Stomach (tissue), 4 donors: ENCODE measurements at regions not wholly inside any gene's neighbourhood (a gene's known extent, or its start where the extent isn't known, plus 50 kb on each side); places are given as distances from the start of the nearest gene placed in this dataset.

ENCODE experiments used
- POLR2AphosphoS5 ChIP-seq, 3 donors: sonication (generic); formaldehyde crosslinking; IDR thresholded peaks; one replicate each; pipeline ENCODE4 v1.6.1; 2016; ENCODE audit warnings: antibody characterized with exemption in 3 of 3
- TF ChIP-seq, protein P1 (sequence below), 7 experiments: fragments of 450-650 bp in 4 of 7; fragments of 200-600 bp in 3 of 7; sonication (generic) in 3 of 7; IDR thresholded peaks; one replicate each; pipeline ENCODE4 v1.5.1; 2016 to 2019; ENCODE audit warnings: antibody characterized with exemption in 7 of 7, control low read depth in 2 of 7, mild to moderate bottlenecking in 1 of 7

DNA sequence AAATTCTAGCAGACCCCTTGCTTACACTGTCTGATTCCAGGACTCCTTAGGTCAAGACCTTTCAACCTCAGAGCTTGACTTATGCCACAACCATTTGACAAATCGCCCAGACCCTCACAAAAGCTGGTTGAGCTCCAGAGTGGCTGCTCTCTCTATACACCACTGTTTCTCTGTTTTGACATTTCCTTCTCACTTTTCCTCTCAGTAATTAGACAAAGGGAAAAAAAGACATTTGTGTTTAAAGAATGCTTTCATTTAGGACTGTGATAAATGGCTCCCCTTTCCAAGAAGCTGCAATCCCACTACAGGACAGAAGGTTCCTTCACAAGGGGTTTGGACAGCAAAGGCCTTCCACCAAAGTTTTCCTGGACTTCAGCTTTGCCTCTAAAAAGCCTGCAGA lies 601.3 kb downstream of the NR2F1-AS1 start:
- TF ChIP-seq, protein P1, sequence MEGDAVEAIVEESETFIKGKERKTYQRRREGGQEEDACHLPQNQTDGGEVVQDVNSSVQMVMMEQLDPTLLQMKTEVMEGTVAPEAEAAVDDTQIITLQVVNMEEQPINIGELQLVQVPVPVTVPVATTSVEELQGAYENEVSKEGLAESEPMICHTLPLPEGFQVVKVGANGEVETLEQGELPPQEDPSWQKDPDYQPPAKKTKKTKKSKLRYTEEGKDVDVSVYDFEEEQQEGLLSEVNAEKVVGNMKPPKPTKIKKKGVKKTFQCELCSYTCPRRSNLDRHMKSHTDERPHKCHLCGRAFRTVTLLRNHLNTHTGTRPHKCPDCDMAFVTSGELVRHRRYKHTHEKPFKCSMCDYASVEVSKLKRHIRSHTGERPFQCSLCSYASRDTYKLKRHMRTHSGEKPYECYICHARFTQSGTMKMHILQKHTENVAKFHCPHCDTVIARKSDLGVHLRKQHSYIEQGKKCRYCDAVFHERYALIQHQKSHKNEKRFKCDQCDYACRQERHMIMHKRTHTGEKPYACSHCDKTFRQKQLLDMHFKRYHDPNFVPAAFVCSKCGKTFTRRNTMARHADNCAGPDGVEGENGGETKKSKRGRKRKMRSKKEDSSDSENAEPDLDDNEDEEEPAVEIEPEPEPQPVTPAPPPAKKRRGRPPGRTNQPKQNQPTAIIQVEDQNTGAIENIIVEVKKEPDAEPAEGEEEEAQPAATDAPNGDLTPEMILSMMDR (IDR thresholded peaks at IDR 0.05) = no peak
- TF ChIP-seq POLR2AphosphoS5 (IDR thresholded peaks at IDR 0.05) = no peak
